GM19099 (cell line): ENCODE measurements at regions not wholly inside any gene's neighbourhood (a gene's known extent, or its start where the extent isn't known, plus 50 kb on each side); places are given as distances from the start of the nearest gene placed in this dataset.

Experiments used
- POLR2A ChIP-seq: IDR thresholded peaks from 3 replicates; pipeline ENCODE4 v1.6.1; 2011; ENCODE audit warnings: low read depth; ENCODE audit not compliant: insufficient read length; ENCODE audit errors: extremely low read depth

DNA sequence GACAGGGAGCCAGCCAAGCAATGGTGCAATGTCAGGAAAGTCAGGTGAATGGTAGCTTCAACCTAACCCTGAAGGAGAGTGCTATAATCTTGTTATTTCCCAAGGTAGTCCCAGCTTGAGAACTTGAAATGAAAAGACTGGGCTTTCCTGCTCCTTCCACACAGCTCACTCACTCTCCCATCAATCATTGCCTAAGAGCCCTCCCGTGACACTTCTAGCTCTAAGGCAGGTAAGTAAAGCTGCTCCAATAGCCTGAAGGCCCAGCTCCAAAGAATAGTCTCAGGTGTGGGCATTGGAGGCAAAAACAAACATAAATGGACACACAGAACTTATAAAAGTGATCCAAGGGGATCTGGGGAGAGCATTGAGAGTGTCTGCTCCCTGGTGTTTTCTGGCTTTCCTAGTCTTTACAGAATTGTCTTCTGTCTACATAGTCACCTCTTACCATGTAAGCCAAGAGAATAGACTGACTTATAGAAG, 63.1 kb upstream of the TBC1D5 start:
- no peak for TF ChIP-seq POLR2A

DNA sequence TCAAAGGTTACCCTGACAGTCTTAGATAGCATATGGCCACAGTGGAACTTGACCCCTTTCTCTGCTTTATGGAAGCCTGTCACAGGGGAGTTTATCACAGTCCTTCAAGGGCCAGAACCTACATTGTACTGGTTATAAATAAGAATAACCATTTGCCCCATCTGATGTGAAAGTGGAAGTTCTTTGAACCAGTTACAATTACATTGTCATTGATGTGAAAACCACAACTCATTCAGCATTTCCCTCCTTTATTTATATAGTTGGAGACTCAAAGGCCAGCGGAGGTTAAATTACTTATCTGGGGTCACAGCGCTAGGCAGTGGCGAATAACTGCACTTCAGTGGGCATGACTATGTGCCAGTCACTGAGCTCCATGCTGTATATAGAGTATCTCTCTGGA, 60.5 kb upstream of the TBC1D5 start:
- no peak for TF ChIP-seq POLR2A

DNA sequence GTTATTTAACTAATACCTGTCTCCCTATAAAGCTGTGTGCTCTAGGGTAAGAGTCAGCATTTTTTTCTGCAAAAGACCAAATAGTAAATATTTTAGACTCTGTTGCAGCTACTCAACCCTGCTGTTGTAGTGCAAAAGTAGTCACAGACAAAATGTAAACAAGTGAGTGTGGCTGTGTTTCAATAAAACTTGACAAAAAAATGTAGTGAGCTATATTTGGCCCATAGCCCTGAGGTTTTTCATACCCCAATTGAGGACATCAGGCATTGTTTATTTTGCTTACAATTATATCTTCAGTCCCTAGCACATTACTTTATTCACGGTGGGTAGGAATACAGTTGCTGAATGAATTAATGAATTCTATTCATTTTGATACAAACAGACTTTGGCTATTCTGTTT, 58.7 kb upstream of the TBC1D5 start:
- TF ChIP-seq POLR2A, result no peak

DNA sequence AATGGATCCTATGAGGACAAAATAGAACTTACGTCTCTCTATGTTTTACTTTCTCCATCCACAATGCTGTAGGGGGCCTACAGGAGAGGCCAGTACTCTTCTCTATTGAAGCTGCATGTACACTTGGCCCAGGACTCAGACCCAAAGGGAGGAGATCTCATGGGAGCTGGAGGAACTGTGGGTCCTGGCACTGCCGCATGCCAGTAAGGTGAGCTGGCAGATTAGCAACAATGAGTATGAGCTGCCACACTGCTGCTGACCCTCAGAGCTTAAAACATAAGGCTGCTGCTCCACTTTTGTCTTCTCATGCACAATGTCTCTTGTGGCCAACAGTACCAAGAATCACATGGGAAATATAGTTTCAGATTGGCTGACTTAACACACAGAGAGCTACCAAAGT, 57.8 kb upstream of the TBC1D5 start:
- TF ChIP-seq POLR2A, result no peak

DNA sequence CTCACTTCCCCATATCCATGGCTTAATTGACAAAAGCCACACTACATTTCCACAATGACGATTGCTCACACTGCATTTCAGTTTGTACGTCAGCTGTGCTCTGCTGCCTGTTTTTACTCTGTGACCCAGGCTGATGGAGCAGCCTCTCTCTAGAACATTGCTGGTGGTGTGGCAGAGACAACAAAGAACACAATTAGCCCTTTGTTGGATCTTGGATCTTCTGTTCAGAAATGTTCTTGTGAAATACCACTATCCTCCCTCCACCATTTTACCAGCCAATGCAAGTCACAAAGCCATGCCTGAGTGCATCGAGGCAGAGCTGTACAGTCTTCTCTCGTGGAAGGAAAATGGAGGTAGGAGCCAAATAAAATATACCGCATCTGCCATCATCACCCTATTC, 56.9 kb upstream of the TBC1D5 start:
- TF ChIP-seq POLR2A, result no peak

DNA sequence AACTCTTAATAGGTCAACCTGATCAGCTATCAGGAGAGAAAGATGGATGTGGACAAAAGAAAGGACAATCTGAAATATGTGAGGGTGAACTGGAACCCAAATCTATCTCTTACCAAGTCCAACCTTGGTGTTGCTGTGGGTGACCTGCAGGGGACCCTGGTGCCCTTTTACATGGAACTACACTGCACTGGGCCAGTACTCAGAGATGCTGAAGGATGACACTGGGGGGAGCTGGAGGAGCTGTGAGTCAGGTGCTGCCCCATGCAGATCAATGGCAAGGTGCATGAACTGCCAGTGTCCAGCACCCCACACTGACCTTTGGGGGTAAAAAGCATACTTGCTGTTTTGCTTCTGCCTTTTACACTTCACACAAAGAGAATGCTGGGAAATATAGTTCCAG, 55.6 kb upstream of the TBC1D5 start:
- TF ChIP-seq POLR2A, result no peak

DNA sequence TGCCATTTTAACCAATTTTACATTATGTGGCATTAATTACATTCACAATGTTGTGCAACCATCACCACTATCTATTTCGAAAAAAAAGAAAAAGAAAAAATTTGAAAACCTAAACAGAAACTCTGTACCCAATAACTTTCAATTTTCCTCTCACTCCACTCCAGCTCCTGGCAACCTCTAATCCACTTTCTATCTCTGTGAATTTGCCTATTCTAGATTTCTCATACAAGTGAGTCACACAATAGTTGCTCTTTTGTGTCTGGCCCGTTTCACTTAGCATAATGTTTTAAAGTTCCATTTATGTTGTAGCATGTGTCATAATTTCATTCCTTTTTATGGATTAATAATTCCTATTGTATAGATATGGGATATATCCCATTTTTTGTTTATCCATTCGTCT, 53.3 kb upstream of the TBC1D5 start:
- TF ChIP-seq POLR2A, result no peak

DNA sequence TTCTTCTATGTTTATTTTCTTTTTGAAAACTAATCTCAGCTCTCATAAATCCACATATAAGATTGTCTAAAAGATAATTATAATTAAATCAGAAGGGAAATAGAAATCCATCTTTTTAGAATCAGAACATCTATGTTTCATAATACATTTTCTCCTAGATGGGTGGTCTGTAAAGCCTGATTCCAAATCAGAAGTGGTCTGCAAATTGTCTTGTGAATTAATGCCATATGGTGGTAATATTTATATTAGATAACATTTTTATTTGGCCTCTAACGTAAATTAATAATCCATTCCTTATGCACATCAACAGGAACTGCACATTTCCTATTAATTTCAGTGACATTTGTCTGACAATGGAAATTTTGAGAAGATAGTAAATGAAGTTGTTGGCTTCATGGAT, 52.8 kb upstream of the TBC1D5 start:
- TF ChIP-seq POLR2A, result no peak

DNA sequence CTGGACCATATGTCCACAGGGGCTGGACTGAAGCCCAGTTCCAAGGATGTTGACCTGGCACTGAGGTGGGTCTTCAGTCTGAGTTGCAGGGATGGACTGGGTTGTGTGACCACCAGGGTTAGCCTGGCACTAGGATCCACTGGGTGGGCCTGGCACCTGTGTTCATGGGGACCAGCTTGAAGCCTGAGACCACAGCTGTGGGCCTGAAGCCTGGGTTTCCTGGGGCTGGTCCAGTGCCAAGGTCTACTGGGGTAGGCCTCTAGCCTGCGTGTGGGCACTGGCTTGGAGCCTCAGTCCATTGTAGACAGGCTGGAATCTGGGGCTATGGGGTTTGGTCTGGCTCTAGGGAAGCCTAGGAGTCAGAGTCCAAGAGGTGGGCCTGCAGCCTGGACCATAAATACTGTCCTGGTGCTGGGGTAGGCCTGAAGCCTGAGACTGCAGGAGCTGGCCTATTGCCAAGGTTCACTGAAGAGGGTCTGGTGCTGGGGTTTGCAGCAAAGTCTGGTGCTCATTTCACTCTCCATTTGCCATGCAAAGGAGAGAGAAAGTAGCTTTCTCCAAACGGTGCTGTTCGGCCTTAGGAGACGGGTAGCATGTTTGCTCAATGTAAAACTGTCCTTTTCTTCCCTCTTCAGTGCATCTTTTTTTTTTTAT, 51.2 kb upstream of the TBC1D5 start:
- TF ChIP-seq POLR2A, result no peak
